Retinal pigment epithelial cell (primary cell): ENCODE measurements at regions not wholly inside any gene's neighbourhood (a gene's known extent, or its start where the extent isn't known, plus 50 kb on each side); places are given as distances from the start of the nearest gene placed in this dataset.

Experiments
- DNase-seq: peaks from one replicate; pipeline ENCODE4 v3.0.0-alpha.2; 2010; ENCODE audit warnings: low read depth
- H3K4me3 ChIP-seq: 2 replicates; pipeline ENCODE4 v1.5.1; 2011; ENCODE audit warnings: mild to moderate bottlenecking, low read length, control low read depth, moderate library complexity
- CTCF ChIP-seq: conservative IDR thresholded peaks from 2 replicates; pipeline ENCODE4 v1.5.1; 2011; ENCODE audit warnings: low read depth, low read length, control low read depth, inconsistent platforms

GRCh38 chr12:126055521-126055920 lies 990.3 kb downstream of the AACS start:
- no peak for DNase-seq
- TF ChIP-seq CTCF: no peak
- no peak overlapping the region for H3K4me3 ChIP-seq

- TF ChIP-seq CTCF: no peak
- H3K4me3 ChIP-seq: no peak overlapping the region
- no peak for DNase-seq
These were observed 996.5 kb downstream of the AACS start for GRCh38 chr12:126061777-126062176.

- H3K4me3 ChIP-seq: no peak overlapping the region
- no peak for DNase-seq
- no peak for TF ChIP-seq CTCF
These were observed 998.8 kb downstream of the AACS start for GRCh38 chr12:126064028-126064427.

- no peak for DNase-seq
- H3K4me3 ChIP-seq: no peak overlapping the region
- no peak for TF ChIP-seq CTCF
These were observed 1002.5 kb downstream of the AACS start for GRCh38 chr12:126067626-126068329.

GRCh38 chr12:126069549-126070165 lies 1004.4 kb downstream of the AACS start:
- DNase-seq: peak; percentile 16
- peak; percentile 60 for TF ChIP-seq CTCF
- no peak overlapping the region for H3K4me3 ChIP-seq

GRCh38 chr12:126076515-126076914 lies 1011.3 kb downstream of the AACS start:
- DNase-seq: no peak
- TF ChIP-seq CTCF: no peak
- H3K4me3 ChIP-seq: no peak overlapping the region

- no peak for DNase-seq
- no peak for TF ChIP-seq CTCF
- H3K4me3 ChIP-seq: no peak overlapping the region
These were observed 1018.7 kb downstream of the AACS start for GRCh38 chr12:126083926-126084325.
